GM23248 (cell line): ENCODE measurements at regions not wholly inside any gene's neighbourhood (a gene's known extent, or its start where the extent isn't known, plus 50 kb on each side); places are given as distances from the start of the nearest gene placed in this dataset.

ENCODE experiments used
- EZH2 ChIP-seq: fragments of 200-600 bp; sonication (generic); IDR thresholded peaks from 2 replicates; pipeline ENCODE4 v1.6.1; 2018; ENCODE audit warnings: antibody characterized with exemption, mild to moderate bottlenecking; ENCODE audit not compliant: insufficient read depth, poor library complexity, severe bottlenecking
- EZH2phosphoT487 ChIP-seq: fragments of 200-600 bp; sonication (generic); IDR thresholded peaks from 2 replicates; pipeline ENCODE4 v1.6.1; 2018; ENCODE audit warnings: antibody characterized with exemption, moderate library complexity, mild to moderate bottlenecking, low read depth; ENCODE audit not compliant: insufficient read depth

GRCh38 chr5:52626312-52626711 is 161.4 kb upstream of the ITGA1 start:
- TF ChIP-seq EZH2 = no peak
- TF ChIP-seq EZH2phosphoT487 = no peak
